PC-3 (cell line): ENCODE measurements at regions not wholly inside any gene's neighbourhood (a gene's known extent, or its start where the extent isn't known, plus 50 kb on each side); places are given as distances from the start of the nearest gene placed in this dataset.

Experiments
- ATAC-seq: fragments of 200-7000 bp; cut with Tn5 transposase; 2 replicates; pipeline ENCODE4 v1.9.1; 2020; ENCODE audit warnings: mild to moderate bottlenecking, moderate library complexity
- BruUV-seq: library from RNA; stranded (reverse); fragments of 400-500 nt; replicated peaks from 2 replicates; lab custom pipeline; 2021; lab: Mats Ljungman, UMichigan
- CTCF ChIA-PET: fragments of 300-600 bp; sonication (Branson Sonifier 250); formaldehyde crosslinking; loops from one replicate; lab custom pipeline; 2022; ENCODE audit warnings: antibody characterized with exemption; lab: Charles Lee
- POLR2A ChIA-PET: fragments of 300-600 bp; sonication (Branson Sonifier 250); formaldehyde crosslinking; loops from one replicate; lab custom pipeline; 2022; ENCODE audit warnings: antibody characterized with exemption; ENCODE audit not compliant: unreplicated experiment; lab: Charles Lee
- DNase-seq: peaks from one replicate; pipeline ENCODE4 v3.0.0-alpha.2; 2015
- H2AFZ ChIP-seq: fragments of 300-600 bp; sonication (generic); 2 replicates; pipeline ENCODE4 v1.6.0; 2016; ENCODE audit warnings: antibody characterized with exemption, low read length
- H3F3A ChIP-seq: fragments of 300-600 bp; sonication (generic); one replicate; pipeline ENCODE4 v1.6.0; 2017; ENCODE audit warnings: antibody characterized with exemption, low read length, control low read depth, mild to moderate bottlenecking; ENCODE audit not compliant: unreplicated experiment
- H3K27ac ChIP-seq: fragments of 300-600 bp; sonication (generic); 2 replicates; pipeline ENCODE4 v1.5.1; 2016; ENCODE audit warnings: mild to moderate bottlenecking, low read length
- H3K27me3 ChIP-seq: fragments of 300-600 bp; sonication (generic); 2 replicates; pipeline ENCODE4 v1.6.1; 2016; ENCODE audit warnings: low read length, mixed read lengths
- H3K36me3 ChIP-seq: fragments of 300-600 bp; sonication (generic); 2 replicates; pipeline ENCODE4 v1.6.1; 2016; ENCODE audit warnings: low read depth, mixed run types, low read length, mixed read lengths
- H3K4me1 ChIP-seq: fragments of 300-600 bp; sonication (generic); 2 replicates; pipeline ENCODE4 v1.5.1; 2016; ENCODE audit warnings: low read length; ENCODE audit not compliant: insufficient read depth
- H3K4me2 ChIP-seq: fragments of 300-600 bp; sonication (generic); 2 replicates; pipeline ENCODE4 v1.6.0; 2016; ENCODE audit warnings: low read length
- H3K4me3 ChIP-seq: fragments of 300-600 bp; sonication (generic); 2 replicates; pipeline ENCODE4 v1.5.1; 2016; ENCODE audit warnings: mild to moderate bottlenecking, low read length, mixed read lengths
- H3K79me2 ChIP-seq: fragments of 300-600 bp; sonication (generic); 2 replicates; pipeline ENCODE4 v1.6.1; 2017; ENCODE audit warnings: low read length, mixed read lengths
- H3K9ac ChIP-seq: fragments of 300-600 bp; sonication (generic); 2 replicates; pipeline ENCODE4 v1.6.0; 2016; ENCODE audit warnings: mild to moderate bottlenecking, low read length
- H3K9me2 ChIP-seq: fragments of 300-600 bp; sonication (generic); replicated peaks from 2 replicates; pipeline ENCODE4 v1.6.1; 2016; ENCODE audit warnings: mixed run types, low read length, mixed read lengths
- H3K9me3 ChIP-seq: fragments of 300-600 bp; sonication (generic); 2 replicates; pipeline ENCODE4 v1.6.1; 2016; ENCODE audit warnings: low read length, mixed read lengths
- H4K20me1 ChIP-seq: fragments of 300-600 bp; sonication (generic); 2 replicates; pipeline ENCODE4 v1.6.1; 2016; ENCODE audit warnings: low read length, mixed read lengths
- EZH2 ChIP-seq: fragments of 300-600 bp; sonication (generic); IDR thresholded peaks from one replicate; pipeline ENCODE4 v1.6.1; 2017; ENCODE audit warnings: antibody characterized with exemption, mild to moderate bottlenecking, low read length; ENCODE audit not compliant: unreplicated experiment
- EZH2phosphoT487 ChIP-seq: fragments of 300-600 bp; sonication (generic); IDR thresholded peaks from 2 replicates; pipeline ENCODE4 v1.6.1; 2018; ENCODE audit warnings: mild to moderate bottlenecking, antibody characterized with exemption, low read length, borderline replicate concordance
- intact Hi-C: fragments of 100-400 bp; cut with micrococcal nuclease; formaldehyde crosslinking; loops from 2 replicates; pipeline ENCODE4 v1.9.0; 2023
- TF ChIP-seq, protein P1 (sequence below): fragments of 300-600 bp; sonication (generic); conservative IDR thresholded peaks from 2 replicates; pipeline ENCODE4 v1.5.1; 2017; ENCODE audit warnings: antibody characterized with exemption, low read depth, mild to moderate bottlenecking, low read length

DNA sequence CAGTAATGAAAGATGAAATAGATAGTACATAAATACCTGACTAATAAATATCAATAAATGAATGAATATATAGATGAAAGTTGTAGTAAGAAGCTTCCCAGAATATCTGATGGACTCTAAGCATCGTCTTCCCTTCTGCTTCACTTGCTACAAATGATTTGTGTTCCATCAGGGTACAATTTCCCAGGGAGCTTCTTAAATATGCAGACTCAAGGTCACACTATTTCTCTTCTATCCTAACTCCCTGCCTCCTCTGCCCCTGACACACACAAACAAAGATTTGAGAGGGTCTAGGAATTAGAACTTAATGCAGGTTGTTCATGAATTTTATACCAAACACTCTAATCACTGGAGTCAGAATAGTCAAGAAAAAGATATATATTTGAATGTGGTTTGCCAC lies 415.9 kb upstream of the TMPRSS15 start:
- no peaks in the 10 kb centered on the region for H3K9me3 ChIP-seq
- no peaks in the 10 kb centered on the region for H3K9me2 ChIP-seq
- TF ChIP-seq EZH2 = no peak
- TF ChIP-seq EZH2phosphoT487 = no peak
- intact Hi-C loops = no loop called here
- H3K36me3 ChIP-seq = no peaks in the 10 kb centered on the region
- ChIA-PET POLR2A (no interaction called here), CTCF (no interaction called here)
- H3K27ac ChIP-seq = no peak overlapping the region
- no peak overlapping the region for H3K4me3 ChIP-seq
- H3K79me2 ChIP-seq = no peaks in the 10 kb centered on the region
- no peaks in the 10 kb centered on the region for H3K4me1 ChIP-seq
- no peak overlapping the region for H2AFZ ChIP-seq
- H3K4me2 ChIP-seq = no peak overlapping the region
- H4K20me1 ChIP-seq = no peaks in the 10 kb centered on the region
- no peaks in the 10 kb centered on the region for H3K27me3 ChIP-seq
- ATAC-seq = no peak
- no peak for DNase-seq
- no TSS peak for BruUV-seq
- no peaks in the 10 kb centered on the region for H3F3A ChIP-seq
- H3K9ac ChIP-seq = no peak overlapping the region

DNA sequence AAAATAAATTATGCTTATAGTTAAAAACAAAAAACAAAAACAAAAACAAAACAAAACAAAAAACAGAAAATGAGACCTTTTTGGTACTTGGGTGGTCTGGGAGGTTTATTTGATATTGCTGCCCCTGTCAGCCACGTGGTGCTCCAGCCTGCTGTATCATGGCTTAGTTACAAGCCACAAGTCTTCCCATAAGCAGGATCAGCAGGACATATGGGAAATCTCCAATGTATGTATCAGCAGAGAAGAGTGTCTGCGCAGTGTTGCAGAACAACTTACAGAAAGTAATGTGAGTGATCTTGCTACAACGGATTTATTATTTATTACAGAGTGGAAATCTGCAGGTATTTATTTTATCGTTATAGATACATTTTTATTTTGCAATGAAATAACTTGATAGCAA lies 423.0 kb upstream of the TMPRSS15 start:
- no TSS peak for BruUV-seq
- H4K20me1 ChIP-seq = no peaks in the 10 kb centered on the region
- ChIA-PET POLR2A (no interaction called here), CTCF (no interaction called here)
- H3K27ac ChIP-seq = no peak overlapping the region
- H3K27me3 ChIP-seq = no peaks in the 10 kb centered on the region
- no peak for DNase-seq
- intact Hi-C loops = no loop called here
- H3K4me2 ChIP-seq = no peak overlapping the region
- no peaks in the 10 kb centered on the region for H3K9me2 ChIP-seq
- no peak overlapping the region for H3K9ac ChIP-seq
- no peaks in the 10 kb centered on the region for H3K36me3 ChIP-seq
- no peaks in the 10 kb centered on the region for H3K9me3 ChIP-seq
- ATAC-seq = no peak
- H3K4me3 ChIP-seq = no peak overlapping the region
- H3F3A ChIP-seq = no peaks in the 10 kb centered on the region
- no peaks in the 10 kb centered on the region for H3K4me1 ChIP-seq
- no peak overlapping the region for H2AFZ ChIP-seq
- H3K79me2 ChIP-seq = no peaks in the 10 kb centered on the region
- TF ChIP-seq, protein P1, sequence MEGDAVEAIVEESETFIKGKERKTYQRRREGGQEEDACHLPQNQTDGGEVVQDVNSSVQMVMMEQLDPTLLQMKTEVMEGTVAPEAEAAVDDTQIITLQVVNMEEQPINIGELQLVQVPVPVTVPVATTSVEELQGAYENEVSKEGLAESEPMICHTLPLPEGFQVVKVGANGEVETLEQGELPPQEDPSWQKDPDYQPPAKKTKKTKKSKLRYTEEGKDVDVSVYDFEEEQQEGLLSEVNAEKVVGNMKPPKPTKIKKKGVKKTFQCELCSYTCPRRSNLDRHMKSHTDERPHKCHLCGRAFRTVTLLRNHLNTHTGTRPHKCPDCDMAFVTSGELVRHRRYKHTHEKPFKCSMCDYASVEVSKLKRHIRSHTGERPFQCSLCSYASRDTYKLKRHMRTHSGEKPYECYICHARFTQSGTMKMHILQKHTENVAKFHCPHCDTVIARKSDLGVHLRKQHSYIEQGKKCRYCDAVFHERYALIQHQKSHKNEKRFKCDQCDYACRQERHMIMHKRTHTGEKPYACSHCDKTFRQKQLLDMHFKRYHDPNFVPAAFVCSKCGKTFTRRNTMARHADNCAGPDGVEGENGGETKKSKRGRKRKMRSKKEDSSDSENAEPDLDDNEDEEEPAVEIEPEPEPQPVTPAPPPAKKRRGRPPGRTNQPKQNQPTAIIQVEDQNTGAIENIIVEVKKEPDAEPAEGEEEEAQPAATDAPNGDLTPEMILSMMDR = no peak
- TF ChIP-seq EZH2phosphoT487 (no peak), EZH2 (no peak)

DNA sequence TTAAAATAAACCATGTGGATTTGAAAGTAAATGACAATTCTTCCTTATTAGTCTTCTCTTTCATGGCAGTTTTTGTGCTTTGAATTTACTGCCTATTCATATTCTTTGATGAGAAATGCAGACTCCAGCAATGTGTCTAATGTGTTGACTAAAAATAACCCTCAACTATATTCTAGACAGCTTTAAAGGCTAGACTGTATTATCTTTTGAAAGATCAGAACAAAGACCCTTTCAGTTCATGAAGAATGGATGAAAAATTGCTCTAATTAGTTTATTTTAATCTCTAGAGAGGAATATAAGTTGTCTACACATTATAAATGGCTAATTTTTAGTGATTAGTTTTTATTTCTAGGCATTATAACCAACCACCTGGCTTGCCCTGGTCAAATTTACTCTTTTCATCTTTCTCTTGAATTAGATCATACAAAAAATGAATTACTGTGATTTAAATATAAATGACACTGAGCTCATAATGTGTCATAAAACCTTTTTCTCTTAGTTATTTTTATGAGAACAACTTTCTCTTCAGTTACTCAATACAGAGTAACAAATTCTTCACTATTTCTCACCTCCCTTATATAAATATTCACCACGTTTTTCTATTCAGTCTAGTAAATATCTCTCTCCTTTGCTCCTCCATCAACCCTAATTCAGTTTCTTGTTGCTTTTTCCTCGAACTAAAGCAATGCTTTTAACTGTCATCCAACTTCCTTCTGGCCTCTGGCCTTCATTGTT lies 428.5 kb upstream of the TMPRSS15 start:
- peak; percentile 10 for DNase-seq
- Histone ChIP-seq H3K4me2 (peak overlapping the region; percentile 46), H4K20me1 (no peaks in the 10 kb centered on the region), H2AFZ (peak overlapping the region; percentile 10; the same call in 1 of the 2 replicates), H3K9me3 (no peaks in the 10 kb centered on the region), H3K36me3 (no peaks in the 10 kb centered on the region), H3K79me2 (no peaks in the 10 kb centered on the region), H3K9me2 (no peaks in the 10 kb centered on the region), H3K4me1 (peaks cover 18% of the 10 kb centered on the region), H3F3A (no peaks in the 10 kb centered on the region), H3K9ac (no peak overlapping the region), H3K27ac (peak overlapping the region; percentile 50), H3K4me3 (no peak overlapping the region; the same call in 1 of the 2 replicates), H3K27me3 (no peaks in the 10 kb centered on the region)
- ChIA-PET CTCF (interaction anchor here (0.6 kb wide), 1 partner anchor 331 kb away, joined by 3 read pairs; no protein-coding TSS in a partner anchor), POLR2A (interaction anchor here (0.5 kb wide), 1 partner anchor 105 kb away, joined by 3 read pairs; no protein-coding TSS in a partner anchor)
- peak; percentile 13 for ATAC-seq
- TF ChIP-seq, protein P1 = no peak
- no peak for TF ChIP-seq EZH2
- no peak for TF ChIP-seq EZH2phosphoT487
- TSS peak; percentile 89 for BruUV-seq
- intact Hi-C loops = loop anchor here (2.0 kb wide), 1 partner anchor 31 kb away; no protein-coding TSS in a partner anchor
